Kidney epithelial cell (primary cell): ENCODE measurements at regions not wholly inside any gene's neighbourhood (a gene's known extent, or its start where the extent isn't known, plus 50 kb on each side); places are given as distances from the start of the nearest gene placed in this dataset.
"Not testable (repeated sequence)": the region's sequence is repeated elsewhere in the genome, so short reads cannot be mapped to it uniquely, and the experiment has no call there.

Experiments used
- DNase-seq: peaks from one replicate; pipeline ENCODE4 v3.0.0-alpha.2; 2010; ENCODE audit warnings: low read depth
- H3K27me3 ChIP-seq: 2 replicates; pipeline ENCODE4 v1.6.0; 2011; ENCODE audit warnings: low read length; ENCODE audit not compliant: control insufficient read depth, insufficient read depth
- H3K36me3 ChIP-seq: 2 replicates; pipeline ENCODE4 v1.5.1; 2011; ENCODE audit warnings: low read length; ENCODE audit not compliant: control insufficient read depth, insufficient read depth
- H3K4me3 ChIP-seq: 2 replicates; pipeline ENCODE4 v1.5.1; 2011; ENCODE audit warnings: low read depth, mild to moderate bottlenecking, control low read depth, low read length
- CTCF ChIP-seq: IDR thresholded peaks from 2 replicates; pipeline ENCODE4 v1.5.1; 2011; ENCODE audit warnings: mild to moderate bottlenecking, moderate library complexity, low read length, control low read depth, inconsistent platforms; ENCODE audit not compliant: insufficient read depth, poor library complexity, severe bottlenecking

GRCh38 chr6:153984811-153985210 is 54.2 kb upstream of the OPRM1 start:
- DNase-seq: no peak
- H3K36me3 ChIP-seq: no peaks in the 10 kb centered on the region
- TF ChIP-seq CTCF: no peak
- H3K27me3 ChIP-seq: no peaks in the 10 kb centered on the region
- no peak overlapping the region for H3K4me3 ChIP-seq

GRCh38 chr6:153980171-153980570 is 58.9 kb upstream of the OPRM1 start:
- Histone ChIP-seq H3K27me3 (no peaks in the 10 kb centered on the region), H3K36me3 (no peaks in the 10 kb centered on the region), H3K4me3 (no peak overlapping the region)
- DNase-seq: no peak
- TF ChIP-seq CTCF: no peak

GRCh38 chr6:153978911-153979548 is 60.0 kb upstream of the OPRM1 start:
- DNase-seq, H3K27me3 ChIP-seq, H3K36me3 ChIP-seq, H3K4me3 ChIP-seq: not testable (repeated sequence)

GRCh38 chr6:153976921-153977693 is 61.9 kb upstream of the OPRM1 start:
- H3K36me3 ChIP-seq: no peaks in the 10 kb centered on the region
- no peak overlapping the region for H3K4me3 ChIP-seq
- TF ChIP-seq CTCF: no peak
- peak; percentile 9 for DNase-seq
- H3K27me3 ChIP-seq: no peaks in the 10 kb centered on the region

- DNase-seq: peak; percentile 37
- Histone ChIP-seq H3K36me3 (no peaks in the 10 kb centered on the region), H3K27me3 (no peaks in the 10 kb centered on the region), H3K4me3 (no peak overlapping the region)
- TF ChIP-seq CTCF: no peak
Measured at GRCh38 chr6:153966001-153966400, 73.0 kb upstream of the OPRM1 start.

GRCh38 chr6:153963352-153963751 is 75.7 kb upstream of the OPRM1 start:
- no peak for TF ChIP-seq CTCF
- no peaks in the 10 kb centered on the region for H3K27me3 ChIP-seq
- H3K4me3 ChIP-seq: no peak overlapping the region
- DNase-seq: no peak
- no peaks in the 10 kb centered on the region for H3K36me3 ChIP-seq
